GM21576 (cell line): ENCODE measurements at regions not wholly inside any gene's neighbourhood (a gene's known extent, or its start where the extent isn't known, plus 50 kb on each side); places are given as distances from the start of the nearest gene placed in this dataset.

ENCODE experiments used
- ATAC-seq: cut with Tn5 transposase; IDR thresholded peaks from one replicate; pipeline ENCODE4 v1.9.1; 2021; ENCODE audit warnings: mild to moderate bottlenecking, moderate library complexity; ENCODE audit not compliant: unreplicated experiment

- no peak for ATAC-seq
Observed at GRCh38 chr13:107091428-107091827, 523.5 kb upstream of the ARGLU1 start.

- ATAC-seq, result no peak
Observed at GRCh38 chr13:107088061-107088460, 520.1 kb upstream of the ARGLU1 start.

GRCh38 chr13:107079423-107080049, 511.6 kb upstream of the ARGLU1 start:
- ATAC-seq, result no peak

- ATAC-seq, result no peak
Observed at GRCh38 chr13:107078229-107078765, 510.4 kb upstream of the ARGLU1 start.

- ATAC-seq, result no peak
Observed at GRCh38 chr13:107076801-107077200, 508.9 kb upstream of the ARGLU1 start.

- no peak for ATAC-seq
Observed at GRCh38 chr13:107075576-107075975, 507.6 kb upstream of the ARGLU1 start.

GRCh38 chr13:107070792-107071191, 502.9 kb upstream of the ARGLU1 start:
- no peak for ATAC-seq

- no peak for ATAC-seq
Observed at GRCh38 chr13:107069108-107069776, 501.3 kb upstream of the ARGLU1 start.

- ATAC-seq, result no peak
Observed at GRCh38 chr13:107067381-107067780, 499.4 kb upstream of the ARGLU1 start.

GRCh38 chr13:107066355-107066754, 498.4 kb upstream of the ARGLU1 start:
- ATAC-seq, result no peak

GRCh38 chr13:107065036-107065435, 497.1 kb upstream of the ARGLU1 start:
- ATAC-seq, result no peak

- no peak for ATAC-seq
Observed at GRCh38 chr13:107057028-107057631, 489.2 kb upstream of the ARGLU1 start.

- no peak for ATAC-seq
Observed at GRCh38 chr13:107043021-107043956, 475.4 kb upstream of the ARGLU1 start.

GRCh38 chr13:107035778-107036177, 467.8 kb upstream of the ARGLU1 start:
- ATAC-seq, result no peak

- no peak for ATAC-seq
Observed at GRCh38 chr13:107035186-107035585, 467.2 kb upstream of the ARGLU1 start.

- no peak for ATAC-seq
Observed at GRCh38 chr13:107034236-107034872, 466.4 kb upstream of the ARGLU1 start.

GRCh38 chr13:107031716-107032115, 463.8 kb upstream of the ARGLU1 start:
- no peak for ATAC-seq

- ATAC-seq, result no peak
Observed at GRCh38 chr13:107028751-107029150, 460.8 kb upstream of the ARGLU1 start.

- ATAC-seq, result no peak
Observed at GRCh38 chr13:107025991-107026390, 458.1 kb upstream of the ARGLU1 start.

- ATAC-seq, result no peak
Observed at GRCh38 chr13:107023335-107023734, 455.4 kb upstream of the ARGLU1 start.
